GM23248 (cell line): ENCODE measurements at regions not wholly inside any gene's neighbourhood (a gene's known extent, or its start where the extent isn't known, plus 50 kb on each side); places are given as distances from the start of the nearest gene placed in this dataset.

ENCODE experiments used
- EZH2 ChIP-seq: fragments of 200-600 bp; sonication (generic); IDR thresholded peaks from 2 replicates; pipeline ENCODE4 v1.6.1; 2018; ENCODE audit warnings: antibody characterized with exemption, mild to moderate bottlenecking; ENCODE audit not compliant: insufficient read depth, poor library complexity, severe bottlenecking
- EZH2phosphoT487 ChIP-seq: fragments of 200-600 bp; sonication (generic); IDR thresholded peaks from 2 replicates; pipeline ENCODE4 v1.6.1; 2018; ENCODE audit warnings: antibody characterized with exemption, moderate library complexity, mild to moderate bottlenecking, low read depth; ENCODE audit not compliant: insufficient read depth

- no peak for TF ChIP-seq EZH2
- TF ChIP-seq EZH2phosphoT487, result no peak
Measured at GRCh38 chr6:76835695-76836094, 627.6 kb downstream of the HTR1B start.
